ENCODE measurements at regions not wholly inside any gene's neighbourhood (a gene's known extent, or its start where the extent isn't known, plus 50 kb on each side); places are given as distances from the start of the nearest gene placed in this dataset.

DNA sequence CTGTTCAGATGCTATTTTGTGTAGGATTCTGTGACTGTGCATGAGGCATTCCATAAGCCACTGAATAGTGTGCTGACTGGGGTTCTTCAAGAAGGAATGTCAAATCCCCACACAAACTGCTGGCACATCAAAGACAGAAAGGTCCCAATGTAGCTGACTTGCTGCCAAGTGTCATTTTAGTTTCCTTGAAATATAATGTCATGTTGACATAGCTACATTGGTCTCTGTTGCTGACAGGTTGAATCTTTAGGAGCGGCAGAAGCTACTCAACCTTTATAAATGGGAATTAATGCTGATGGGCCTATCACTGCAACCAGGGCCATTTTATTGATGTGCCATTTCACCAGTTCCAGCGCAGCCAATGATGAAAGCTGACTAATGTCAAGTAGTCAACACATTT, 1110.7 kb upstream of the B3GALT2 start:
- H3K4me1 ChIP-seq (ENCODE audit: control insufficient read depth in 3 of 3, insufficient read depth in 3 of 3, low read length in 3 of 3): no peaks in the 10 kb centered on the region
- no peaks in the 10 kb centered on the region for H3K36me3 ChIP-seq (ENCODE audit: control insufficient read depth in 3 of 3, insufficient read depth in 3 of 3, low read length in 3 of 3)
- H3K27me3 ChIP-seq (ENCODE audit: control insufficient read depth in 3 of 3, insufficient read depth in 3 of 3, low read length in 3 of 3): no peaks in the 10 kb centered on the region
- no peak overlapping the region for H3K9ac ChIP-seq (ENCODE audit: low read depth in 1 of 3, low read length in 3 of 3)
- no peaks in the 10 kb centered on the region for H3K9me3 ChIP-seq (ENCODE audit: control insufficient read depth in 3 of 3, low read length in 3 of 3)
- no peak overlapping the region for H3K27ac ChIP-seq (ENCODE audit: low read depth, low read length)
- H3K4me3 ChIP-seq (ENCODE audit: low read length in 3 of 3): no peak overlapping the region

DNA sequence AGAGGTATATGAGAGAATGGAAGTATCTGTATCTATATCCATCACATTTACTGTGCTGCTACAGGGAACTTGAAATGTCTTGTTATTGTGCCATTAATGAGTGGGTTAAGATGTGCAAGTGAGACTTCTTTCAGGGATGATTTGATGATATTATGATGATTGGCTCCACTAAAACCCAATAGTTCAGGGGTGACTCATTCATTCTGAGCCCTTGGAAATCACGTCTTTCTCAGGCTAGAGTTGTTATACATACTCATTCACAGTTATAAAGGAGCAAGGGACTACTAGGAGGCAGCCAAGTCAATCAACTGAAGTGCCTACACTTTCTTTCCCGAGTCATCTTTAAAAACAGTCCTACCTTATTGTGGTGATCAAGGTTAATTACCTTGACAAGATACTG, 1109.8 kb upstream of the B3GALT2 start:
- H3K9me3 ChIP-seq (ENCODE audit: control insufficient read depth in 3 of 3, low read length in 3 of 3): no peaks in the 10 kb centered on the region
- H3K36me3 ChIP-seq (ENCODE audit: control insufficient read depth in 3 of 3, insufficient read depth in 3 of 3, low read length in 3 of 3): no peaks in the 10 kb centered on the region
- no peaks in the 10 kb centered on the region for H3K4me1 ChIP-seq (ENCODE audit: control insufficient read depth in 3 of 3, insufficient read depth in 3 of 3, low read length in 3 of 3)
- no peaks in the 10 kb centered on the region for H3K27me3 ChIP-seq (ENCODE audit: control insufficient read depth in 3 of 3, insufficient read depth in 3 of 3, low read length in 3 of 3)
- H3K4me3 ChIP-seq (ENCODE audit: low read length in 3 of 3): no peak overlapping the region
- H3K9ac ChIP-seq (ENCODE audit: low read depth in 1 of 3, low read length in 3 of 3): no peak overlapping the region
- H3K27ac ChIP-seq (ENCODE audit: low read depth, low read length): no peak overlapping the region

DNA sequence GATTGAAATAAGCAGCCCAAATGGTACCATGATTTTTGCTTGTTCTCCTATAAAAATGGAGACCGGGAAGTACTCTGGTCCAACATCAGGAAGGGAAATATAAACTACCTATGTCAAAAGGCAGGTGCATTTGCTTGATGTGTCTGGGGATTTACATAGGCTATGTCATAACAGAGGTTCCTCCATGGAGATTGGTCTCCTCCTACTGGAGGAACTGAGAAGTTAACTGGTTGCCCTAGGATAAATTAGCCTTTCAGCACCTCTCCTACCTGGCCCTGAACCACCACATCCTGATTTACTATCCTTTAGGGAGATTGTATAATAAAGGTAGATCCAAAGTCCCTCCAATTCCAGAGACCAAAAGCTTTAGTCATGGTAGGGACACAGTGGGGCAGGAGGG, 1109.3 kb upstream of the B3GALT2 start:
- Histone ChIP-seq H3K9me3 (ENCODE audit: control insufficient read depth in 3 of 3, low read length in 3 of 3) (no peaks in the 10 kb centered on the region), H3K9ac (ENCODE audit: low read depth in 1 of 3, low read length in 3 of 3) (no peak overlapping the region), H3K27ac (ENCODE audit: low read depth, low read length) (no peak overlapping the region), H3K36me3 (ENCODE audit: control insufficient read depth in 3 of 3, insufficient read depth in 3 of 3, low read length in 3 of 3) (no peaks in the 10 kb centered on the region), H3K4me1 (ENCODE audit: control insufficient read depth in 3 of 3, insufficient read depth in 3 of 3, low read length in 3 of 3) (no peaks in the 10 kb centered on the region), H3K4me3 (ENCODE audit: low read length in 3 of 3) (no peak overlapping the region), H3K27me3 (ENCODE audit: control insufficient read depth in 3 of 3, insufficient read depth in 3 of 3, low read length in 3 of 3) (no peaks in the 10 kb centered on the region)

DNA sequence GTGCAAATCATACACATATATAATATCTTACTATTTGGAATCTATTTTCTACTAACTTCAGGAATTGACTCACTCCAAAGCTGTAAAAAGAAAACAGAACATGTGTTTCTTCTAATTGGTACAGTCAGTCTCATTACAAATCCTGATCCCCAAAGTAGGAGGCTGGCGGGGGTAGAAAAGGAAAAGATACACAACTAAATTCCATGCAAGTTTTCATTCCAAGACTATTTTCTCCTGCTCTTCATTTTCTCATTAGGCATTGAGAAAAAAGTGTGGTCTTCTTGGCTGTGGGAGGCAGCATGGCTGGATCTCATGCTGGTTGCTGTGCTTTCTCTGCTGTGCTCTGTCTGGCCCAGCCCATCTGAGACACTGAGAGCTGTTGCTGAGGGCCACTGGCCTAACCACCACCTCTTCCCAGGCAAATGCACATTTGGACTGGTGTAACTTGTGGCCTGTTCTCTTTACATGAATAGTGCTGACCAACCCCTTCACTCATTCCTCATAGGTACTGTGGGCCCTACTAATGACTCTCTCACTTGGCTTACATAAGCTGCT, 1107.5 kb upstream of the B3GALT2 start:
- H3K9ac ChIP-seq (ENCODE audit: low read depth in 1 of 3, low read length in 3 of 3): no peak overlapping the region
- no peaks in the 10 kb centered on the region for H3K9me3 ChIP-seq (ENCODE audit: control insufficient read depth in 3 of 3, low read length in 3 of 3)
- no peaks in the 10 kb centered on the region for H3K36me3 ChIP-seq (ENCODE audit: control insufficient read depth in 3 of 3, insufficient read depth in 3 of 3, low read length in 3 of 3)
- H3K27ac ChIP-seq (ENCODE audit: low read depth, low read length): no peak overlapping the region
- no peaks in the 10 kb centered on the region for H3K4me1 ChIP-seq (ENCODE audit: control insufficient read depth in 3 of 3, insufficient read depth in 3 of 3, low read length in 3 of 3)
- no peak overlapping the region for H3K4me3 ChIP-seq (ENCODE audit: low read length in 3 of 3)
- no peaks in the 10 kb centered on the region for H3K27me3 ChIP-seq (ENCODE audit: control insufficient read depth in 3 of 3, insufficient read depth in 3 of 3, low read length in 3 of 3)

DNA sequence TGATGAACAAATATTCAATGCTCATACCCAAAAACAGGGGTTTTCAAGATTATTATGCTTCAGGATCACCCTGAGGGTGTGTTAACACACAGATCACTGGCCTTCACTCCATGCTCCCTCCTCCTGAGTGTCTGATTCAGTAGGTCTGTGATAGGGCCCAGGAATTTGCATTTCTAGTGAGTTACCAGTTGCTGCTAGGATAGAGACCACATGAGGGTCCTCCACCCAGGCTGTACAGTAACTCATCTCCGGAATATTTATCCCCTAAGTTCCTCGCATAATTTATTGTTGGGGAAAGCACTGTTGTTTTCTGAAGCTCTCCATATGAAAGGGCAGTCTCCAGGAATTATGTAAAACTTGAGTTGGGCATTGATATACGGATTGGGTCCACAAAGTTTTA, 1106.6 kb upstream of the B3GALT2 start:
- no peak overlapping the region for H3K9ac ChIP-seq (ENCODE audit: low read depth in 1 of 3, low read length in 3 of 3)
- H3K27me3 ChIP-seq (ENCODE audit: control insufficient read depth in 3 of 3, insufficient read depth in 3 of 3, low read length in 3 of 3): no peaks in the 10 kb centered on the region
- no peaks in the 10 kb centered on the region for H3K9me3 ChIP-seq (ENCODE audit: control insufficient read depth in 3 of 3, low read length in 3 of 3)
- H3K36me3 ChIP-seq (ENCODE audit: control insufficient read depth in 3 of 3, insufficient read depth in 3 of 3, low read length in 3 of 3): no peaks in the 10 kb centered on the region
- H3K27ac ChIP-seq (ENCODE audit: low read depth, low read length): no peak overlapping the region
- no peak overlapping the region for H3K4me3 ChIP-seq (ENCODE audit: low read length in 3 of 3)
- H3K4me1 ChIP-seq (ENCODE audit: control insufficient read depth in 3 of 3, insufficient read depth in 3 of 3, low read length in 3 of 3): no peaks in the 10 kb centered on the region

DNA sequence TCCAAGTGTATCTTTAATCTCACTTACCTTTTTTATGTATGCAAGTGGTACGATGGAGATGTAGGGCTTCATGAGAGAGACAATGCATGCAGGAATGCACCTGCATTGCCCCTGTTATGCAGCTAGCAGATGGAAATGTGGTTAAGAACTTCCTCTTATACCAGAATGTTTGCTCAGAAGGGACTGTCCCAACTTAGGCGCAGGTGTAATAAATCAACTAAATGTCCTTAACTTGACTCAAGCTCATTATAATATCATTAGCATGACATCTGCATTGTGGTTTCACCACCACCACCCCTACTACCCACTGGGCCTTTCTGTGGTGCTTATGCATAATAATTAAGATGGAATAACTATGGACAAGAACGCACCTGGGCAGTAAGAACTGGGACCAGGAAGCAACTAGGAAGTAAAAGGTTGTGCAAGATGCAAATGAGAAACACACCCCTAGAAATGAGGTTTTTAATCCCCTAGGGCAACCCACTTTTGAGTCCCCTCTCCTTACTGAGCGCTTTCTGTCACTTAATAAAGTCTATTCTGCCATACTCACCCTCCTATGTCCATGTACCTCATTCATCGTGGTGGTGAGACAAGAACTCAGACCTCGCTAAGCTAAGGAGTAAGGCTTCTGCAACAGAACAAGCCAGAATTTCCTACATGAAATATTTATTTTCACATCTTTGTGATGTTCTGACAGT, 1103.3 kb upstream of the B3GALT2 start:
- no peak overlapping the region for H3K27ac ChIP-seq (ENCODE audit: low read depth, low read length)
- H3K4me1 ChIP-seq (ENCODE audit: control insufficient read depth in 3 of 3, insufficient read depth in 3 of 3, low read length in 3 of 3): no peaks in the 10 kb centered on the region
- no peaks in the 10 kb centered on the region for H3K36me3 ChIP-seq (ENCODE audit: control insufficient read depth in 3 of 3, insufficient read depth in 3 of 3, low read length in 3 of 3)
- no peak overlapping the region for H3K9ac ChIP-seq (ENCODE audit: low read depth in 1 of 3, low read length in 3 of 3)
- H3K27me3 ChIP-seq (ENCODE audit: control insufficient read depth in 3 of 3, insufficient read depth in 3 of 3, low read length in 3 of 3): no peaks in the 10 kb centered on the region
- no peaks in the 10 kb centered on the region for H3K9me3 ChIP-seq (ENCODE audit: control insufficient read depth in 3 of 3, low read length in 3 of 3)
- no peak overlapping the region for H3K4me3 ChIP-seq (ENCODE audit: low read length in 3 of 3)

DNA sequence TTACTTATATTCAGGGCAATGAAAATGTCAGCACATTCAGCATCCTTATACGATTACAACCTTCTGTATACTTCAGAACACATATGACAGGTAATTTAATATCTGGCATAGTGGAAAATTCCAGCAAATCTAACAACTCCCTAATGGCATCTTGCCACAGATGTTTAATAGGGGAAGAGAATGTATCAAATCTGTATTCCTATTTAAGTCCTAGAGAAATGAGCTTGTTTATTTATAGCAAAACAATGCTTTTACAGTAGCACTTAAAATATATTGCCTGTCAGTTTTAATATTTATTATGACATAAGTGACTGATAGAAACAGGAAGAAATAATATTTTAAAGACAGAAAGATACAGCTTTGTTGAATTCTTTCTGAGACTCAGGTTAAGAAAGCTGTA, 1101.8 kb upstream of the B3GALT2 start:
- H3K27me3 ChIP-seq (ENCODE audit: control insufficient read depth in 3 of 3, insufficient read depth in 3 of 3, low read length in 3 of 3): no peaks in the 10 kb centered on the region
- H3K4me1 ChIP-seq (ENCODE audit: control insufficient read depth in 3 of 3, insufficient read depth in 3 of 3, low read length in 3 of 3): no peaks in the 10 kb centered on the region
- H3K4me3 ChIP-seq (ENCODE audit: low read length in 3 of 3): no peak overlapping the region
- no peak overlapping the region for H3K27ac ChIP-seq (ENCODE audit: low read depth, low read length)
- H3K9me3 ChIP-seq (ENCODE audit: control insufficient read depth in 3 of 3, low read length in 3 of 3): no peaks in the 10 kb centered on the region
- H3K36me3 ChIP-seq (ENCODE audit: control insufficient read depth in 3 of 3, insufficient read depth in 3 of 3, low read length in 3 of 3): no peaks in the 10 kb centered on the region
- no peak overlapping the region for H3K9ac ChIP-seq (ENCODE audit: low read depth in 1 of 3, low read length in 3 of 3)

DNA sequence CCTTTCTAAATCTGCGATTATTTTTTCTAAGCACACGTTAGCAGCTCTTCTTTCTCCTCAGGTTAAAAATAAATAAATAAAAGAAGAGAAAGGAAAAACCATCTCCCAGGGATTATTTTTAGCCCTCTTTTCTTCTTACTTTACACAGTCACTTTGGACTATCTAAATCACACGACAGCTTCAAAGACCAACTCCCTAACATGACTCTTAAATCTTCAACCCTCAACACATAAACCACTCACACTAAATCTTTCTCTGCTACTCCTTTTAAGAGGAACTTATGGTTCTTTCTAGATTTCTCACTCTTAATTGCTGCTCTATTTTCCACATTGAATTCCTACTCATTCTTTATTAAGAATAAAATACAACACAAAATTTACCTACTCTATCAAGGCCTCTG, 1095.0 kb upstream of the B3GALT2 start:
- H3K27me3 ChIP-seq (ENCODE audit: control insufficient read depth in 3 of 3, insufficient read depth in 3 of 3, low read length in 3 of 3): no peaks in the 10 kb centered on the region
- no peaks in the 10 kb centered on the region for H3K9me3 ChIP-seq (ENCODE audit: control insufficient read depth in 3 of 3, low read length in 3 of 3)
- H3K4me1 ChIP-seq (ENCODE audit: control insufficient read depth in 3 of 3, insufficient read depth in 3 of 3, low read length in 3 of 3): no peaks in the 10 kb centered on the region
- H3K4me3 ChIP-seq (ENCODE audit: low read length in 3 of 3): no peak overlapping the region
- no peak overlapping the region for H3K9ac ChIP-seq (ENCODE audit: low read depth in 1 of 3, low read length in 3 of 3)
- H3K36me3 ChIP-seq (ENCODE audit: control insufficient read depth in 3 of 3, insufficient read depth in 3 of 3, low read length in 3 of 3): no peaks in the 10 kb centered on the region
- H3K27ac ChIP-seq (ENCODE audit: low read depth, low read length): no peak overlapping the region

DNA sequence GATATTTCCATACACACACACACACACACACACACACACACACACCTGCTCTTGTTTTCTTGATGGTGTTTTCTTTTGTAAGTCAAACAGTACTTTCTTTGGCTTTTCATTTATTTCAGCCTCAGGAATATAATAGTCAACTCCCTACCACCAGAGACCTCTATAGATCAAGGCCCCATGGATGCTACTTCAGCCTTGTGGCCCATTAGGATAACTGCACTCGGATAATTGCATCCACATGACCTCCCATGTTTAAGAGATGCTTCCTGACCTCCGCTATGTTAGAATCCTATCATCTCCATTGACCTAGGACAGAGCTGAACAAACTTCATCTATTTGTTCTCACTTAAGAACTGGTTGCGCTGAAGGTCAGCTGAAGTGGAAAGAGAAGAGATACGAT, 1094.0 kb upstream of the B3GALT2 start:
- no peak overlapping the region for H3K27ac ChIP-seq (ENCODE audit: low read depth, low read length)
- H3K36me3 ChIP-seq (ENCODE audit: control insufficient read depth in 3 of 3, insufficient read depth in 3 of 3, low read length in 3 of 3): no peaks in the 10 kb centered on the region
- no peak overlapping the region for H3K4me3 ChIP-seq (ENCODE audit: low read length in 3 of 3)
- H3K4me1 ChIP-seq (ENCODE audit: control insufficient read depth in 3 of 3, insufficient read depth in 3 of 3, low read length in 3 of 3): no peaks in the 10 kb centered on the region
- no peak overlapping the region for H3K9ac ChIP-seq (ENCODE audit: low read depth in 1 of 3, low read length in 3 of 3)
- no peaks in the 10 kb centered on the region for H3K9me3 ChIP-seq (ENCODE audit: control insufficient read depth in 3 of 3, low read length in 3 of 3)
- H3K27me3 ChIP-seq (ENCODE audit: control insufficient read depth in 3 of 3, insufficient read depth in 3 of 3, low read length in 3 of 3): no peaks in the 10 kb centered on the region

DNA sequence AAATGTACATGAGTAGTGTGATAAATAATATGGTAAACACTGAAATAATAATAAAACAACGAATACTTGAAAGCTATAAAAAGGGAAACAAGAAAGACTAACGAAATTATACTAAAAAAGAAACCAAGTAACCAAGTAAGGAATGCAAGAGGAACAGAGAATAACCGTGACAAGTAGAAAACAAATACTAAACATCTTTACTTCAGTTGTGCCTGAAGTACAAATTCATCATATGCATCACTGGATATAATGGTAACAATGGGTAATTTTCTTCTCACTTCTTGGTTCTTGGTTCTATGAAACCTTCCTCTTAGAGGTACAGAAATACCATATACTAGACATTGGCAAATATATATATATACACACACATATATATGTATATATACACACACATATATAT, 1093.6 kb upstream of the B3GALT2 start:
- no peaks in the 10 kb centered on the region for H3K4me1 ChIP-seq (ENCODE audit: control insufficient read depth in 3 of 3, insufficient read depth in 3 of 3, low read length in 3 of 3)
- no peaks in the 10 kb centered on the region for H3K36me3 ChIP-seq (ENCODE audit: control insufficient read depth in 3 of 3, insufficient read depth in 3 of 3, low read length in 3 of 3)
- H3K27me3 ChIP-seq (ENCODE audit: control insufficient read depth in 3 of 3, insufficient read depth in 3 of 3, low read length in 3 of 3): no peaks in the 10 kb centered on the region
- H3K27ac ChIP-seq (ENCODE audit: low read depth, low read length): no peak overlapping the region
- H3K4me3 ChIP-seq (ENCODE audit: low read length in 3 of 3): no peak overlapping the region
- no peaks in the 10 kb centered on the region for H3K9me3 ChIP-seq (ENCODE audit: control insufficient read depth in 3 of 3, low read length in 3 of 3)
- no peak overlapping the region for H3K9ac ChIP-seq (ENCODE audit: low read depth in 1 of 3, low read length in 3 of 3)
